COLO668 (cell line): ENCODE measurements at regions not wholly inside any gene's neighbourhood (a gene's known extent, or its start where the extent isn't known, plus 50 kb on each side); places are given as distances from the start of the nearest gene placed in this dataset.

Experiments
- DNase-seq: peaks from one replicate; lab custom pipeline; 2025; ENCODE audit not compliant: unreplicated experiment; lab: John Stamatoyannopoulos, UW

- DNase-seq: no peak
Measured at GRCh38 chr5:58403822-58404433, 56.0 kb downstream of the PLK2 start.

GRCh38 chr5:58401701-58402100, 58.2 kb downstream of the PLK2 start:
- DNase-seq: no peak

- no peak for DNase-seq
Measured at GRCh38 chr5:58400737-58401136, 59.1 kb downstream of the PLK2 start.

- DNase-seq: no peak
Measured at GRCh38 chr5:58399951-58400350, 59.9 kb downstream of the PLK2 start.

GRCh38 chr5:58394339-58394738, 65.5 kb downstream of the PLK2 start:
- DNase-seq: no peak

GRCh38 chr5:58393716-58394115, 66.2 kb downstream of the PLK2 start:
- DNase-seq: no peak

- no peak for DNase-seq
Measured at GRCh38 chr5:58392496-58392895, 67.4 kb downstream of the PLK2 start.

GRCh38 chr5:58383448-58383847, 76.4 kb downstream of the PLK2 start:
- DNase-seq: no peak

GRCh38 chr5:58382131-58382534, 77.8 kb downstream of the PLK2 start:
- DNase-seq: no peak

- DNase-seq: no peak
Measured at GRCh38 chr5:58381566-58381965, 78.3 kb downstream of the PLK2 start.

- no peak for DNase-seq
Measured at GRCh38 chr5:58380655-58381054, 79.2 kb downstream of the PLK2 start.

- DNase-seq: no peak
Measured at GRCh38 chr5:58378613-58379390, 81.1 kb downstream of the PLK2 start.

- DNase-seq: no peak
Measured at GRCh38 chr5:58370606-58371005, 89.3 kb downstream of the PLK2 start.

GRCh38 chr5:58369513-58370190, 90.2 kb downstream of the PLK2 start:
- no peak for DNase-seq

GRCh38 chr5:58366461-58366860, 93.4 kb downstream of the PLK2 start:
- no peak for DNase-seq

GRCh38 chr5:58365791-58366190, 94.1 kb downstream of the PLK2 start:
- no peak for DNase-seq

- DNase-seq: no peak
Measured at GRCh38 chr5:58363461-58364249, 96.2 kb downstream of the PLK2 start.

GRCh38 chr5:58362135-58362534, 97.8 kb downstream of the PLK2 start:
- no peak for DNase-seq

GRCh38 chr5:58360794-58361193, 99.1 kb downstream of the PLK2 start:
- DNase-seq: no peak

GRCh38 chr5:58359981-58360380, 99.9 kb downstream of the PLK2 start:
- DNase-seq: no peak

GRCh38 chr5:58358501-58359178, 101.2 kb downstream of the PLK2 start:
- DNase-seq: no peak
